WI38 (cell line): ENCODE measurements at regions not wholly inside any gene's neighbourhood (a gene's known extent, or its start where the extent isn't known, plus 50 kb on each side); places are given as distances from the start of the nearest gene placed in this dataset.

ENCODE experiments used
- H3K4me3 ChIP-seq: 2 replicates; pipeline ENCODE4 v1.5.1; 2011; ENCODE audit warnings: low read depth, mild to moderate bottlenecking, control low read depth, low read length
- CTCF ChIP-seq: IDR thresholded peaks from 2 replicates; pipeline ENCODE4 v1.5.1; 2012; ENCODE audit warnings: low read depth, mild to moderate bottlenecking, control low read depth, low read length

DNA sequence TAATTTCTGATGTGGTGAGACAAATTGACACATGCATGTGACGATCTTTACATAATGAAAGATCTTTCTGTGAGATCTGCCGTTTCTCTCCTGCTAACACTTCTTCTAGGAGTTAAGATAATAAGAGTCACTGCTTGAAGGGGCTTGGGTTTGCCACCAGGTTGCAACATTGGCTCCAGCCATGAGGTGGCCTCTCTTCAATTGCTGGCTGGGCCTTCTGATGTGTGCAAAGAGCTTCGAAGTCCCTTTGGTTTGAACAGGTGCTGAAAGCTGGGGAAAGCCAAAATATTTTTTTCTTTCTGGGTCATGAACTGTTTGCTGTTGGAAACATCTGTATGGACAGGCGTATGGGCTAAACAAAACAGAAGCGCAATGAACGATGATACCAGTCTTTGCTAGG is 204.1 kb upstream of the SALL1 start:
- no peak overlapping the region for H3K4me3 ChIP-seq
- TF ChIP-seq CTCF = no peak

- no peak overlapping the region for H3K4me3 ChIP-seq
- no peak for TF ChIP-seq CTCF
Observed at GRCh38 chr16:51353055-51353454, 202.0 kb upstream of the SALL1 start.

DNA sequence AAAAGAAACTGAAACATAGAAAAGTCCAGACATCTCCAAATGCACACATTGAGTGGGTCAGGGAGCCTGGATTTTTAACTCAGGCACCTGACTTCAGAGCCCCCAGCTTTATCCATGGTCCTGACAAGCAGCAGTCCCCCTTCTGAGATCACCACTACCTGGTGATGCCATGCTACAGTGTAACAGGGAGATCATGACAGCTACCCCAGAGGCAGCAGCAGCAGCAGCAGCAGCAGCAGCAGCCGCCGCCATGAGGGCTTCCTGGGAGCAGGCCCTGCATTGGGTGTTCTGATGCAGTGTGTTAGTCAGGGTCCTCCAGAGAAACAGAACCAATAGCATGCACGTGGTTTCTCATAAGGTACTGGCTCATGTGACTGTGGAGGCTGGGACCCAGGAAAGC is 198.6 kb upstream of the SALL1 start:
- no peak overlapping the region for H3K4me3 ChIP-seq
- no peak for TF ChIP-seq CTCF

DNA sequence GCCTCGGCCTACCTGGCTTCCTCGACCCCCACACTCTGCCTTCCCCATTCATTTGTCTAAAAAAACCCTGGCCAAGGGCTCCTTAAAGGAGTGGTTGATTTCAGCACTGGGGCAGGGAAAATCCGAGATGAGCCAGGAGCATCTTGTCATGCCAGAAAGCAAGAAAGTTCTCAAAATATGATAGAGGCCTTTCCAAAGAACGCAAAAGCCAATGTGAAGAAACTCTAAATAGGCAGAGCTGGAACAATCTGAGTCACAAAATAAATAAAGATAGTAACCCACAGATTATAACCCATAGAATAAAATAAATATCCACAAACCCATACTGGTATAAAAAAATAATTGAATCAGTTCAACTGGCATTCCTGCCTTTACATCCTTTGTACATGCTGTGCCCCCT is 192.3 kb upstream of the SALL1 start:
- H3K4me3 ChIP-seq = no peak overlapping the region
- TF ChIP-seq CTCF = no peak

DNA sequence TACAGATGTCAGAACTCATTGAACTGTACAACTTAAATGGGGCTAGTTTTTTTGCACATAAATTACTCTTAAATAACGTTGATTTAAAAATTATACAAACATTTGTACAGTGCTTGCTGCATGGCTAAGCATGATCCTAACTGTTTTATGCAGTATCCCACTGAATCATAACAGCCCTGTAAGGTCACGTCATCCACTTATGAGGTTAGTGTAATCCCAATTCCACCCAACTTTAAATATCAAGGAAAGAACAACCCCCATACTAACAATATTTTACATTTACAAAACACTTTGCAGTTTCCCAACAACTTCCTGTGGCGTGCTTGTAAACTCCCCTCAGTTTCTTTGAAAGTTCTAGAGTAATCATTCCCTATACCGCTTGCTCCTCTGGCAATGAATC is 190.1 kb upstream of the SALL1 start:
- H3K4me3 ChIP-seq = no peak overlapping the region
- TF ChIP-seq CTCF = no peak

- 0 out of 2 replicates have a peak, but pooled peaks have one; percentile 15 for TF ChIP-seq CTCF
- no peak overlapping the region for H3K4me3 ChIP-seq
Observed at GRCh38 chr16:51337662-51338061, 186.6 kb upstream of the SALL1 start.

DNA sequence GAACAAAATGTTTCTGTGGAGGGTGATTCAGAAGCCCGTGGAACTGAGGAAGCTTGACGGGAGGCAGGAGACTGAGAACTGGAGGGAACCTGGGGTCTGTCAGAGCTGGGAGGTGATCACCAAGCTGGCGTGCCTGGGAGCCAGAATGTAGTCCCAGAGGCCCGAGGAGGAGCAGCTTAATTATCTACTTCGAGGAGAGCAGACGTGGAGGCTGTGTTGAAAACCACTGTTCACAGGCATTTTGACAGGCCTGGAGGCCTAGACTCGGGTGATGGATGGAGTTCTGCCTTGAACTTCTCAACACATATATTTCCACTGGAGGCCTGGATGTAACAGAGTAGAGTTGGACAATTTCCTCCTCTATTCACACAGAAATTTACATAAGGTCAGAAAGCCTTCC is 177.7 kb upstream of the SALL1 start:
- TF ChIP-seq CTCF = no peak
- H3K4me3 ChIP-seq = no peak overlapping the region
